ENCODE measurements at regions not wholly inside any gene's neighbourhood (a gene's known extent, or its start where the extent isn't known, plus 50 kb on each side); places are given as distances from the start of the nearest gene placed in this dataset.

- H3K27ac Mint-ChIP-seq (ENCODE audit: low read depth, unreplicated experiment) = peak overlapping the region; percentile 59
- CTCF ChIA-PET = interaction anchor here (0.6 to 1.2 kb wide), 5 partner anchors 12 to 212 kb away, joined by 3 to 4 read pairs (median 3); no protein-coding TSS in a partner anchor
- BruUV-seq (replicated peaks) = no TSS peak
- peak overlapping the region; percentile 22 for H3K4me3 Mint-ChIP-seq (ENCODE audit: unreplicated experiment)
- H3K9me3 Mint-ChIP-seq (ENCODE audit: unreplicated experiment) = no peaks in the 10 kb centered on the region
- POLR2A ChIA-PET = interaction anchor here (0.5 to 3.1 kb wide), 15 partner anchors 9 to 210 kb away, joined by 3 to 30 read pairs (median 5); no protein-coding TSS in a partner anchor
- H3K27me3 Mint-ChIP-seq (ENCODE audit: insufficient read depth, unreplicated experiment) = no peaks in the 10 kb centered on the region
- no peak for TF ChIP-seq CTCF (IDR thresholded peaks at IDR 0.05; ENCODE audit: unreplicated experiment)
- intact Hi-C loops (cut with micrococcal nuclease) = no loop called here
- peaks cover 55% of the 10 kb centered on the region for H3K4me1 Mint-ChIP-seq (ENCODE audit: insufficient read depth, unreplicated experiment)
- peak; percentile 55 for DNase-seq (ENCODE audit: unreplicated experiment)
- no peaks in the 10 kb centered on the region for H3K36me3 Mint-ChIP-seq (ENCODE audit: insufficient read depth, unreplicated experiment)
Observed at GRCh38 chr12:46455648-46456352, 83.2 kb upstream of the SLC38A2 start.

- ChIA-PET CTCF (interaction anchor here (0.6 to 1.0 kb wide), 3 partner anchors 44 to 190 kb away, joined by 3 read pairs; no protein-coding TSS in a partner anchor), POLR2A (interaction anchor here (0.7 to 3.1 kb wide), 7 partner anchors 11 to 102 kb away, joined by 3 to 30 read pairs (median 5); no protein-coding TSS in a partner anchor)
- intact Hi-C loops (cut with micrococcal nuclease) = no loop called here
- H3K4me1 Mint-ChIP-seq (ENCODE audit: insufficient read depth, unreplicated experiment) = peaks cover 63% of the 10 kb centered on the region
- H3K36me3 Mint-ChIP-seq (ENCODE audit: insufficient read depth, unreplicated experiment) = no peaks in the 10 kb centered on the region
- no peaks in the 10 kb centered on the region for H3K9me3 Mint-ChIP-seq (ENCODE audit: unreplicated experiment)
- no peak overlapping the region for H3K4me3 Mint-ChIP-seq (ENCODE audit: unreplicated experiment)
- no peak overlapping the region for H3K27ac Mint-ChIP-seq (ENCODE audit: low read depth, unreplicated experiment)
- no peak for DNase-seq (ENCODE audit: unreplicated experiment)
- H3K27me3 Mint-ChIP-seq (ENCODE audit: insufficient read depth, unreplicated experiment) = no peaks in the 10 kb centered on the region
- no TSS peak for BruUV-seq (replicated peaks)
- TF ChIP-seq CTCF (IDR thresholded peaks at IDR 0.05; ENCODE audit: unreplicated experiment) = no peak
Observed at GRCh38 chr12:46454981-46455380, 82.4 kb upstream of the SLC38A2 start.

- no peak for TF ChIP-seq CTCF (IDR thresholded peaks at IDR 0.05; ENCODE audit: unreplicated experiment)
- H3K4me1 Mint-ChIP-seq (ENCODE audit: insufficient read depth, unreplicated experiment) = peaks cover 65% of the 10 kb centered on the region
- no TSS peak for BruUV-seq (replicated peaks)
- intact Hi-C loops (cut with micrococcal nuclease) = no loop called here
- no peaks in the 10 kb centered on the region for H3K27me3 Mint-ChIP-seq (ENCODE audit: insufficient read depth, unreplicated experiment)
- peak overlapping the region; percentile 90 for H3K27ac Mint-ChIP-seq (ENCODE audit: low read depth, unreplicated experiment)
- CTCF ChIA-PET = interaction anchor here (0.6 kb wide), 1 partner anchor 945 kb away, joined by 4 read pairs; no protein-coding TSS in a partner anchor
- POLR2A ChIA-PET = interaction anchor here (0.6 to 4.8 kb wide), 16 partner anchors 11 to 224 kb away, joined by 3 to 38 read pairs (median 5); no protein-coding TSS in a partner anchor
- no peaks in the 10 kb centered on the region for H3K9me3 Mint-ChIP-seq (ENCODE audit: unreplicated experiment)
- no peaks in the 10 kb centered on the region for H3K36me3 Mint-ChIP-seq (ENCODE audit: insufficient read depth, unreplicated experiment)
- DNase-seq (ENCODE audit: unreplicated experiment) = no peak
- H3K4me3 Mint-ChIP-seq (ENCODE audit: unreplicated experiment) = no peak overlapping the region
Observed at GRCh38 chr12:46453428-46453827, 80.9 kb upstream of the SLC38A2 start.

GRCh38 chr12:46452776-46453175, 80.2 kb upstream of the SLC38A2 start:
- POLR2A ChIA-PET = interaction anchor here (0.8 to 4.8 kb wide), 21 partner anchors 11 to 224 kb away, joined by 3 to 38 read pairs (median 4); no protein-coding TSS in a partner anchor
- no peaks in the 10 kb centered on the region for H3K9me3 Mint-ChIP-seq (ENCODE audit: unreplicated experiment)
- peaks cover 65% of the 10 kb centered on the region for H3K4me1 Mint-ChIP-seq (ENCODE audit: insufficient read depth, unreplicated experiment)
- no peak for TF ChIP-seq CTCF (IDR thresholded peaks at IDR 0.05; ENCODE audit: unreplicated experiment)
- H3K4me3 Mint-ChIP-seq (ENCODE audit: unreplicated experiment) = no peak overlapping the region
- CTCF ChIA-PET = interaction anchor here (0.6 kb wide), 1 partner anchor 70 kb away, joined by 3 read pairs; no protein-coding TSS in a partner anchor
- intact Hi-C loops (cut with micrococcal nuclease) = no loop called here
- H3K27me3 Mint-ChIP-seq (ENCODE audit: insufficient read depth, unreplicated experiment) = no peaks in the 10 kb centered on the region
- peak overlapping the region; percentile 90 for H3K27ac Mint-ChIP-seq (ENCODE audit: low read depth, unreplicated experiment)
- no TSS peak for BruUV-seq (replicated peaks)
- no peaks in the 10 kb centered on the region for H3K36me3 Mint-ChIP-seq (ENCODE audit: insufficient read depth, unreplicated experiment)
- DNase-seq (ENCODE audit: unreplicated experiment) = no peak
